ENCODE measurements at regions not wholly inside any gene's neighbourhood (a gene's known extent, or its start where the extent isn't known, plus 50 kb on each side); places are given as distances from the start of the nearest gene placed in this dataset.

DNA sequence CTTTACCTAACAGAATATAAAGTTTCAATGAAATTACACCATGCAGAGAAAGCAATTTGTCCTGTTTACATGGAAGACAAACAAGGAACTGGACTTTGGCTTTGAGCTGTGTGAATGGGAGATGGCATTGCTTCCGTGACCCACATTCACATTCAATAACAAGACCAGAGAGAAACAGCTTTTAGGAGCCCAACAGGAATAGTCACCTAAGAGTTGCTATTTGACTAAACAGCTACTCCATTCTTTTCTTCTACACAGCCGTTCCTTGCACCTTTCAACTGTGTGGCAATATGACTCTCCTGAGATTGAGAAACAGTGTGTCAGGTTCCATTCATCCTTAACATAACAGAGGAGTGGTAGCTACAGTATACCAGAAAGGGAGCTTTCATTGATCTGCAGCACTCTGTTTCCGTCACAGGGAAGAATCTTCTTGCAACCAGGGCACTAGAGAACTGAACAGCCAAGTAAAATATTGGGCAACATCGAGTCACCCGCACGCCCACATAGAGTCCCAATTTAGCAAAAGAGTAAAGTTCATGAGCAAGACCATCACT lies 355.1 kb downstream of the HAO1 start:
- DNase-seq (ENCODE audit: low read depth in 4 of 4, low spot score in 2 of 4): no peak

DNA sequence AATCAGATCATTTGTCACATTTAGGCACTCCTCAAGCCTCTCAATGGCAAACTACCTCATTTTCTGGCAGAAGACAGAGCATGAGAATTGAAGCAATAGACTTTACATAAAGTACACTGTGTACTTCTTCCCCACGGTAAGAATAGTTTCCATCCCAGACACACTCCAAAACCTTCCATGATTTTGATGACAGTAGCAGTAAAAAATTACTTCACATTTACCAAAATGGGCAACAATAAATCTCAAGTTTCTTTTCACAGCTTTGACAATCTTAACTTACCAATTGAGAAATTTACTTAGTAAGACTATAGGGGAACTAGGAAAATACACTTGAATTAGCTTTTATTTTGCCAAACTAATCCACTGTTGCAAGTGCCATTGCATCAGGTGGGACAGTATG lies 353.8 kb downstream of the HAO1 start:
- DNase-seq (ENCODE audit: low read depth in 4 of 4, low spot score in 2 of 4): no peak

DNA sequence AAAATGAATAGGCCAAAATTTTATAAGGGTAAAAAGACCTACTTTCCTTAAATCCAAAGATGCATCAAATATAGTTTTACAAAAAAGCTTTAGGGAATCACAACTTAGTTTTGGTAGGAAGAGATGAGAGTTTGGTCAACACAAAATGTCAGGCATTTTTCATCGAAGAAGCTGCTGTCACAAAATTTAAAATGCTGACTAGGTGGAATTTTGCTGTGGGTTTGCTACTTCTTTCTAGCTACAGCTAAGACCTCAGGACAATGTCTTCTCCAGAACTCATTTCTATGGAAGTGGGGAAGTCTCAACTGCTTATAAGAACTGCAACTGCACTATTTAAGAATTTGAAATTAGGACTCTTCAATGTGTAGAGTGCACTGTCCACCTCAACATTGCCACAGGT lies 351.1 kb downstream of the HAO1 start:
- DNase-seq (ENCODE audit: low read depth in 4 of 4, low spot score in 2 of 4): no peak

DNA sequence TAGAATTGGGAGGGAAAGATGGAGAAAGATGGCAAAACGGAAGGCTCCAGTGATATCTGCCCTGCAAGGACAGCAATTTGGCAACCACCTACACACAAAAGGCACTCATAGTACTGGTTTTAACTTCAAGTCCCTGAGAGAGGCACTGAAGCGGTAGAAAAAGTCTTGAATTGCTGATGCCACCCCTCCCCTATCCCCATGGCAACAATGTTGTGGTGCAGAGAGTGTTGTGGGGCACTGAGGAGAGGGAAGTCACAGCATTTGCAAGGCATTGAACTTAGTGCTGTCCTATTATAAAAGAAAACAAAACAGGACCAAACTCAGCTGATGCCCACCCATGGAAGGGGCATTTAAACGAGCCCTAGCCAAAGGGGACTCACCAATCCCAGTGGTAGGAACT lies 343.7 kb downstream of the HAO1 start:
- DNase-seq (ENCODE audit: low read depth in 4 of 4, low spot score in 2 of 4): no peak

DNA sequence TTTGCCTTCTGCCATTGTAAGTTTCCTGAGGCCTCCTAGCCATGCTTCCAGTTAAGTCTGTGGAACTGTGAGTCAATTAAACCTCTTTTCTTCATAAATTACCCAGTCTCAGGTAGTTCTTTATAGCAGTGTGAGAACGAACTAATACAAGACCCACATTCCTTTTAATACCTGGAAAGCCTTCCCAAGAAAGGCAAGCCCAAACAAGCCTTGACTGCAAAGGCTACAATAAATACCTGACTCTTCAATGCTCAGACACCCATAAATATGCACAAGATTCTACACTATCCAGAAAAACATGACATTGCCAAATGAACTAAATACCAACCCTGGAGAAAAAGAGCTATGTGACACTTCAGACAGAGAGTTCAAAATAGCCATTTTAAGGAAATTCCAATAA lies 338.8 kb downstream of the HAO1 start:
- DNase-seq (ENCODE audit: low read depth in 4 of 4, low spot score in 2 of 4): no peak

DNA sequence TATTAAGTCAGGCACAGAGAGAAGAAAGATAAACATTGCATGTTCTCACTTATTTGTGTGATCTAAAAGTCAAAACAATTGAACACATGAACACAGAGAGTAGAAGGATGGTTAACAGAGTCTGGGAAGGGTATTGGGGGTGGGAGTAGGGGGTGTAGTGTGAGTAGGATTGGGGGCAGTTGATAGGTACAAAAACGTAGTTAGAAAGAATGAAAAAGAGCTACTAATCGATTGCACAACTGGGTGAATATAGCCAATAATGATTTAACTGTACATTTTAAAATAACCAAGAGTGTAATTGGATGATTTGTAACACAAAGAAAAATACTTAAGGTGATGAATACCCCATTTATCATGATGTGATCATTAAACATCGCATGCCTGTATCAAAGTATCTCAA lies 333.3 kb downstream of the HAO1 start:
- DNase-seq (ENCODE audit: low read depth in 4 of 4, low spot score in 2 of 4): no peak

DNA sequence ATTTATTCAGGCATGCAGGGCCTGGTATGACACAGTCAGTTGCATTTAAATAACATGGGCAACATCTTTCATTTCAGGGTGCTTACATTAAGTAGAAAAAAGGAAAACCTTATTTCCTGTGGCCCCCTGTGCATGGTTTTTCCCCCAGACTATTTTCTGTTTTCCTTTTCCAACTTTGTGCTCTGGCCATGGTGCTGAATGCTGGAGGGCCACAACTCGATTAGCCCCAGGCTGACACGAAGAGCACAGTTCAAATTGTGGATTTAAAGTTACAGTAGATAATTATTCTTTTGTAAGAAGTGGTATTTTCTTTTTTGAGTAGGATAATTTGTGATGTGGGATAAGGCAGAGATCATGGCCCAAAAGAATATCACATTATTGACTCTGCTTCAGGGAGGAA lies 332.0 kb downstream of the HAO1 start:
- DNase-seq (ENCODE audit: low read depth in 4 of 4, low spot score in 2 of 4): no peak

DNA sequence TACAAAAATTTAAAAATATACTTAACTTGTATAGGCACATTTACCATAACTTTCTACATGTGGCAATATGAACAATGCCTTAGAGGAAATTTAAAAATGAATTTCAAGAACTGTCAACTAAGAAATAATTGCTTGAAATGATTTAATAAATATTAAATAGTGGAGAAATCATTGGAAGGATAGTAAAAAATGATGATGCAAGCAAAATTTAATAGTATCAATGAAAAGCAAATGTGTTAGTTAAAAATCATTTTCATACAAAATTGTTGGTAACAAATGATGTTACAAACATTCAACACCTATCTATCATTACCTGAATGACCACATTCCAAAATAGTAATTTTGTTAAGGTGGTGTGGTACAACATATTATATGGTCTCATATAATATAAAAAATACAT lies 331.0 kb downstream of the HAO1 start:
- no peak for DNase-seq (ENCODE audit: low read depth in 4 of 4, low spot score in 2 of 4)

DNA sequence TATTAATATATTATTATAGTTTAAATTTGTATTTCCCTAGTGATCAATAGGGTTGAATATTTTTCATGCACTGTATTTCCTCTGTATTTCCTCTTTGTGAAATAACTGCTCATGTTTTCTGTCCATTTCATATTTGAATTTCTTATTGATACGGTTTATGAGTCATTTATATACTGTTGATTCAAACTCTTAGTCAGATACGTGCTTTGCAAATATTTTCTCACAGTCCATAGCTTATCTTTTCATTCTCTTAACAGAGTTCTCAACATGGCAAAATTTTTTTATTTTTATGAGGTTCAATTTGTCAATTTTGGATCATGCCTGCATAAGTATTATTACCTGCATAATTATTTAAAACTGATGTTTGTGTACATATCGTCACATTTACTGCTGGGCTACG lies 329.6 kb downstream of the HAO1 start:
- DNase-seq (ENCODE audit: low read depth in 4 of 4, low spot score in 2 of 4): no peak

DNA sequence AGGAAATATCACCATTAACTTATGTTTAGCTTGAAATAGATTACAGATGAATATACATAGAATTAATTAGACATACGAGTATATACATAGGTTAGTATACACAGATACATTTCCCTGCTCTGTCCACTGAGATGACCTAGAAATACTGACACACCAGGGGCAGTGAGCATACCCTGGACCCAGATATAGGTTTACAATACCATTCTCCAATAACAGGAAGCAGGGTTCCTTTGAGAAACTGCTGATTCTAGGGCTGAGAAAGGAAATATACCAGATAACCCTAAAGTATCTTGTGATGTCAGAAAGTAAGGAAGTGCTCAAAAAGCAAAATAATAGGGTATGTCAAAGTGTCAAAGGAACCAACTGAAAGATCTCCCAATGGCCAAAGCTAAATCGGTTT lies 322.5 kb downstream of the HAO1 start:
- DNase-seq (ENCODE audit: low read depth in 4 of 4, low spot score in 2 of 4): no peak

DNA sequence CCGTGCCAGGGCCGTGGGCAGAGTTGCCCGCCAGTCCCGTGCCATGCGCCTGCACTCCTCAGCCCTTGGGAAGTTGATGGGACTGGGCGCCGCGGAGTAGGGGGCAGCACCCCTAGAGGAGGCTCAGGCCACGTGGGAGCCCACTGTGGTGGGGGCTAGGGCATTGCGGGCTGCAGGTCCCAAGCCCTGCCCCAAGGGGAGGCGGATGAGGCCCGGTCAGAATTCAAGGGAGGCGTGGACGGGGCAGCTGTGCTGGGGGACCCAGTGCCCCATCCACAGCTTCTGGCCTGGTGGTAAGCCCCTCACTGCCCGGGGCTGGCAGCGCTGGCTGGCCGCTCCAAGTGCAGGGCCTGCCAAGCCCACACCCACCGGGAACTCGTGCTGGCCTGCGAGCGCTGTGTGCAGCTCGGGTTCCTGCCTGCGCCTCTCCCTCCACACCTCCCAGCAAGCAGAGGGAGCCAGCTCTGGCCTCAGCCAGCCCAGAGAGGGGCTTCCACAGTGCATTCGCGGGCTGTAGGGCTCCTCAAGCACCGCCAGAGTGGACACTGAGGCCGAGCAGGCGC lies 317.8 kb downstream of the HAO1 start:
- no peak for DNase-seq (ENCODE audit: low read depth in 4 of 4, low spot score in 2 of 4)

DNA sequence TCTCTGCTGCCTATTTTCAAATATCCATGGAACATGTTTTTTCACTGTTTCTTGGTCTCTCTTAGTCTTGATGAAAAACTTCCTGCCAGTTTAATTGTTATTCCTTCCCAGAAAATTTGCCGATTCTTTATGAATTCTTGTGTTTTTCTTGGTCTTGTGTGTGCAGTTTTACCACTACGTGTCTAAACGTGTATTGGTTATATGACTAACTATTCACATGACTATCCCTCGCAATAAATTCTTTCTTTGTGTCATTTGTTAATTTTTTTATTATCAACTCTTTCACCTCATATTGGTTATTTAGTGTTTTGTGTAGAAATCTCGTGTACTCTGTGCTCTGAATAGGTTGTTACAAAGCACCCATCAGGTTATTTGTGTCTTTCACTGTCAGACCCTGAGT lies 315.4 kb downstream of the HAO1 start:
- DNase-seq (ENCODE audit: low read depth in 4 of 4, low spot score in 2 of 4): no peak

DNA sequence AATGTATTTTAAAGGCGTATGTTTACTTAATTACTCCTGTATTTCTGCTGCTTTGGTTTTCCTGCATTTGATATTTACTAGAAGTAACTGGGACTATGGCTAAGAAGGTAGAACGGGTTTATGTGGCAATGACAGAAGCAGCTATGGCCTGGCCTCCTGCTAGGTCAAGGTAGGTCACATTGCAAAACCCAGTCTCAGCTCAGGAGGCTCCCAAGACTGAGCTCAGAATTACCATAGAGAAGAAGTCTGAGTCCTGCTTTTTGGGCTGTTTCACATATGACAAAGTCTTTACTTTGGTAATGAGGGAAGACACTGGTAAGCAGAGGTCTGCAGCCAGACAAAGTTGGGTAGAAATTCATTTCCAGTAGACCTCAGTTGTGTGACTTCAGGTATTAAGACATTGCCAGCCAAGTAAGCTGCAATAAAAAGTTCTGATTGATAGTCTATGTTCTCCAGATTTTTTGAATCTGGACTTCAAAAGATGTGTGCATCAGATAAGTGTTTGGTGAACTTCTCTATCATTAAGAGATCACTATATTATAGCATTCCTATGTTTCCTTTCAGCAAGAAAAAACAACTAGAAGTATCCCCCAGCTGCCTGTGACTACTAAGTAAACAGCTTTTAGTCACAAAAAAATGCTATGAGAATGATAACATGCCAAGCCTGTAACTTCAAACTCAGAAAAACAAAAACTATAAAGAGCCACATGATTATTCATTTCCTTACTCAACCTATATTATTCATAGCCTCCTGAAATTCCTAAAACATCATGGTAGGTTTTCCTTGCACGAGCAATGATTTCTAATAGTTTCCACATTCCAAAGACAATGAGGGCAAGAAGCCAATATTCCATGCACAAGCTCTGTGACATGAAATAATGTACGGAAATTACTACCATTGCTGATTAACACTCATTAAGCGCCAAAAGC lies 312.3 kb downstream of the HAO1 start:
- peak in 1 of 4 donors; percentile 6 for DNase-seq (ENCODE audit: low read depth in 4 of 4, low spot score in 2 of 4)

DNA sequence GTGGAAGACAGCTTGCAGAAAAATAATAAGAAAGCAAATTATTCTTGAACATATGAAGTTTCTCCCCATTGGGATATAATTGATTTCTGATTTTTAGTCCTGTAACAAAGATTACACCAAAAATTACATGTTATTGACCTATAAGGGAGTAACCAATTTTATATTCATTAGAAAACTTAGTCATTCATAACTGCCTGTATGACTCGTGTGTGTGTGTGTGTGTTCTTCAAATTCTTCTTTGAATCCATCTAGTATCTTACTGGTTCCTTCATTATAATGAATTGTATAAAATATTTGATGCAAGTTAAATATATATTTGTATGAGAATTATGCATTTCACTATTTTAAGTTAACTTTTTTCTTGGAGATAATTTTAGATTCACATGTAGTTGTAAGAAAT lies 310.4 kb downstream of the HAO1 start:
- no peak for DNase-seq (ENCODE audit: low read depth in 4 of 4, low spot score in 2 of 4)

DNA sequence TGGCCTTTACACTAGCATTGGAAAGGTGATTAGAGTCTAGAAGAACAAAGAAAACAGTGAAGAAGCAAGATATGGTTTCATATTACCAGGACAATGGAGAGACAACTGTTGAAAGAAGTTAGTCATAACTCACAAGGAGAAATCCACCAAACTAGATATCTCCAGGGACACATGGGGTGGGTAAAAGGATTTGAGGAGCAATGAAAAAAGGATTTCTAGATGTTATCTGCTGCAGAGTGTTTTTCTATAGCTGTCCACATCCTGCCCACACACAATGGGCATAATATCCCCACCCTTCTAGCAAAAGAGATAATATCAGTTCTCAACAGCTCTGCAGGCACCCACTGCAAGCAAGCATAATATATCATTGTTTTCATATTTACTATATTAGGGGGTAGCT lies 303.1 kb downstream of the HAO1 start:
- no peak for DNase-seq (ENCODE audit: low read depth in 4 of 4, low spot score in 2 of 4)

DNA sequence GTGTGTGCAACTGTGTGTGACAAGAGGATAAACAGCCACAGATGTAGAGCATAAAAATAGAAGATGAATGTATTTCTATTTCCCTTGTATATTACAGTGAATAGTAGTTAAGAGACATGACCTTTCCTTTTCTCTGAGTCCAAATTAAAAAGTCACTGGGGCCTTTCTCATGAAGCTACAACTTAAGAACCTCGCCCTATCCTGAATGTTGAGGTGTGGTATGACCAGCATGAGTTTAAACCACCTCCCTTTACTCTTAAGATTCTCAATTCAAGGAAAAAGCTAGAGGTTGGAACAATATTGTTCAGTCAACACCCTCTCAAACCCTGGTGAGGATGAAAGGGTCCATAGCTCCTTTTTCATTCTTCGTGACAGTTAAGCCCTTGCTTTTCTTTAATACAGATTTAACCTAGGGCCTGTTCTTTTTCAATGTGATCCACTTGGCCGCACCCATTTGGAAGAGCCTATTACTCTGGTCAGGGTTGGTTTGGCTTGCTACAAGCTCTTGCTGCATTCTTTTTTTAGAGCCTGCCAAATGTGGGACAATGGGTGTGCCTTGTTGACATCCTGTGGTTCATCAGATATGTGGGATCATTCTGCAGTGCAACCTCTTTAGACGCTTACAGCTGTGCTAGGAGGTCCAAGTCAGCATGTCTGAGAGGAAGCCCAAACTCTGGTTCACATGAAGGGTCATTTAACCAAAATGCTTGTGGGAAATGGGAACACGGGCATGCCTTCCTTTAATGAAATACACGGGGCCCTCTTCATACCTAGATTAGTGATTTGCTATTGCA lies 290.0 kb downstream of the HAO1 start:
- no peak for DNase-seq (ENCODE audit: low read depth in 4 of 4, low spot score in 2 of 4)

DNA sequence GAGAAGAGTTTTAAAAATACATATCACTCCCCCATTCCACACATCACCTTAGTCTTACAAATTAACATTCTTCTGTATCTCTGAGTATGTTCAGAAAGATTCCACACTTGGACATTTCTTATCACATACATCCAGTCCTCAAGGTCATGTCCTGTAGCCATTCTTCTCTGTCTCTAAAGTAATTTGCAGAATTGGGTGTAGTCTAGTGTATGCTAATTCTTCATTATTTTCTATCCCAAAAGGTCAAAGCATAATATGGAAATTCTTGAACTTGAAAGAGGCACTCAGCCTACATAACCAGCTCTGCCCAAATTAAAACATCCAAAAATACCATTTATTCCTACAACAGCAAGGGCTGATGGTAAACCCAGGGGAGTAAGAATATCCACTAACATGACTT lies 286.0 kb downstream of the HAO1 start:
- DNase-seq (ENCODE audit: low read depth in 4 of 4, low spot score in 2 of 4): no peak

DNA sequence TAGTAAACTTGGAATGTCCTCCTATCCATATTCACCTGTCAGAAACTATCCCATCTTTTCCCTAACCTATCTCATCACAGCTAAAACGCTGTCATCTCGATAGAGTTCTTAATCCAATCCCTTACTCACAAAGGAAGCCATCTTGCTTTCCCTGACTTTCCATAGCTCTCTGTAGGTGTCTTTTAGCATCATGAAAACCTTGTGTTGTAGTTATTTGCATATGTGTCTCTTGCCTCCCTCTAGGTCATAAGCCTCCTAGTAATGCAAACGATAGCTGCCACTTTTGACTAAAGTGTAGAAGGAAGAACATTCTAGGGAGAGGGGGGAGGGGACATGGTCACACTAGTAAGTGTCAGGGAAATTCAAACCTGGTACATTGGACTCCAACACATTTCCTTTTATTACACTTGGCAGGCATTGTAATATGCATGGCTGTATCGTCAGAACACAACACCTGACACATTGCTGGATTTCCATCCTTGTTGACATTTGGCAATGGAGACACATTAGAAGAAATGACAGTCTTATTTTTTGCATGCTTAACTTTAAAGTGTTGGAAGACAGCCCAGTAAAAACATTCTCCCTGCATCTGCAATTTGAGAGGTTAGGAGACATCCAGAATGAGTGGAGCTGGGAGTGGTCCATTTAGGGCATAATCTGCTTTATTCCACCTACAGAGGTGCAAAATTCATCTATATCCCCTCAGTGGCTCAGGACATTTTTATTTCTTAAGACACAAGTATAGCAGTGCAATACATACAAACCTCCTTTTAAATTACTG lies 283.4 kb downstream of the HAO1 start:
- no peak for DNase-seq (ENCODE audit: low read depth in 4 of 4, low spot score in 2 of 4)

DNA sequence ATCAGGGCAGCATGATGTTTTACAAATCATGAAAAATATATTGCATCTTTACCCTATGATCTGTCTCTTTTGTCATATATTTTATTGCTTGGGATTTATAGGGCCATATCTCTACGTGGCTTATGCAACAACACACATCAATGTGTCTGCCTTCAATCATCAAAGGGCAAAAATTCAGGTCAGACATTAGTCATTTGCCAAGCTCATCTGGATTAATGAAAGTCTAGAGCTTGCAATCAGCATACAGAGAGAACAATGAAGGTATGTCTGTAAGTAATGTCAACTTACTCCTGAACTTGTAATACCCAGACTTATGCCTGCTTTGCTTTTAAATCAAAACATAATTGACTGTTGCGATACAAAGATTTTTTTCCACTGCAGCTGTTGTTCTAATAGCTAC lies 282.7 kb downstream of the HAO1 start:
- no peak for DNase-seq (ENCODE audit: low read depth in 4 of 4, low spot score in 2 of 4)

DNA sequence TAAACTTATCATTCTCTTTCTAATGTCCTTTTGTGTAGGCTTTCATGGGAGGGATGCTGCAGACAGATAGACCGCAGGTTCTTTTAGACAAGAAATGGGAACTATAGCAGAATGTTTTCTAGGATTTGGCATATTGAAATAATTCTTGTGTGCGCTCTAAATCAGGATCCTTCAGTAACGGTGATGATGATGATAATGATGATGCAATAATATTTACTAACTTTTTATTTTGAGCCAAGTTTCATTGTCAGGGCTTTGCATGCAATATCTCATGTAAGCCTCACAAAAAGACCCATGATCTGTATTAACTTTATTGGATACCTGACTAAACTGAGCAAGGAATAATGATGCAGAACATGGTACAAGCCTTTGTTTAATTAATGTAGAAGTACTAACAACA lies 280.1 kb downstream of the HAO1 start:
- no peak for DNase-seq (ENCODE audit: low read depth in 4 of 4, low spot score in 2 of 4)

DNA sequence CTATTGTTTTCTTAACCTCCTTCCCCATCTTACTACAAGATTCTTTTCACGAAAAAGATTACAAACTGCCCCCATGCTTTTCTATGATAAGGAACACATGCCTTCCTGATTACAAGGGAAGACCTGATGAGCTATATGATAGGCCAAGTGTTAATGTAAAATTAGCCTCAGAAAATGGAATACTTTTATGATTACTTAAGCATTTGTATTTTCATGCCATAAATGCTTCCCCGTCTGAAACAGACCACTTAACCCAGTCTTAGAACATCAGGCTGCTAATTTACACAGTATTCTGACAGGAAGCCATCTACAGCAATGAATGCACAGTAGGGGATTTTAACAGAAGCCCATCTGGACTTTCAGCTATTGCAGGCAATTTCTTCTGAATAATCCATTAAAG lies 274.9 kb downstream of the HAO1 start:
- DNase-seq (ENCODE audit: low read depth in 4 of 4, low spot score in 2 of 4): no peak

Measured in left renal cortex interstitium (tissue), 4 donors.